ENCODE measurements at regions not wholly inside any gene's neighbourhood (a gene's known extent, or its start where the extent isn't known, plus 50 kb on each side); places are given as distances from the start of the nearest gene placed in this dataset.

DNA sequence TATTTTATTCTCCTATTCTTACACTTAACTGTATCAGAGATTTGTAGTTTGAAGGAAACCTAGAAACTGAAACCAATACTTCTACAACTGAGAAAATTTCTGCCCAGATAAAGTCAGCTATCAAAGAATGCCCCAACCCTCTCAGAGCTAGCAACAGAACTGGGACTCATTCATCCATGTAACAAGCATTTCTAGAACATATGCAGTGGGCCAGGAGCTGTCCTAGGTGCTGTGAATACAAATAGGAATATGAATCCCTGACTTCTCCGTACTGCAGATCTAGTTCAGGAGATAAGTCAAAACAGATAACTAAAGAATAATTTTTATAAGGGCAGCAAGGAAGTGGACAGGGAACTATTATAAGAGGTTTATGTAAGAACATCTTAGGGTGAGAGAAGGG lies 654.1 kb upstream of the NOX3 start:
- TF ChIP-seq, protein P1, sequence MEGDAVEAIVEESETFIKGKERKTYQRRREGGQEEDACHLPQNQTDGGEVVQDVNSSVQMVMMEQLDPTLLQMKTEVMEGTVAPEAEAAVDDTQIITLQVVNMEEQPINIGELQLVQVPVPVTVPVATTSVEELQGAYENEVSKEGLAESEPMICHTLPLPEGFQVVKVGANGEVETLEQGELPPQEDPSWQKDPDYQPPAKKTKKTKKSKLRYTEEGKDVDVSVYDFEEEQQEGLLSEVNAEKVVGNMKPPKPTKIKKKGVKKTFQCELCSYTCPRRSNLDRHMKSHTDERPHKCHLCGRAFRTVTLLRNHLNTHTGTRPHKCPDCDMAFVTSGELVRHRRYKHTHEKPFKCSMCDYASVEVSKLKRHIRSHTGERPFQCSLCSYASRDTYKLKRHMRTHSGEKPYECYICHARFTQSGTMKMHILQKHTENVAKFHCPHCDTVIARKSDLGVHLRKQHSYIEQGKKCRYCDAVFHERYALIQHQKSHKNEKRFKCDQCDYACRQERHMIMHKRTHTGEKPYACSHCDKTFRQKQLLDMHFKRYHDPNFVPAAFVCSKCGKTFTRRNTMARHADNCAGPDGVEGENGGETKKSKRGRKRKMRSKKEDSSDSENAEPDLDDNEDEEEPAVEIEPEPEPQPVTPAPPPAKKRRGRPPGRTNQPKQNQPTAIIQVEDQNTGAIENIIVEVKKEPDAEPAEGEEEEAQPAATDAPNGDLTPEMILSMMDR (IDR thresholded peaks at IDR 0.05; ENCODE audit: low read depth, low read length), result no peak
- TF ChIP-seq POLR2A (IDR thresholded peaks at IDR 0.05; ENCODE audit: extremely low read depth, insufficient read length) (no peak), MYC (IDR thresholded peaks at IDR 0.05; ENCODE audit: low read depth, low read length) (no peak)
